ENCODE measurements at regions not wholly inside any gene's neighbourhood (a gene's known extent, or its start where the extent isn't known, plus 50 kb on each side); places are given as distances from the start of the nearest gene placed in this dataset.
A peak's percentile ranks its signal among the peaks of the same experiment; 100 is the strongest.

- TF ChIP-seq RFX5 (IDR thresholded peaks at IDR 0.05; ENCODE audit: low read length) = no peak
- peak; percentile 89 for TF ChIP-seq ZBTB33 (IDR thresholded peaks at IDR 0.05; ENCODE audit: borderline replicate concordance, low read depth)
- peak; percentile 97 for TF ChIP-seq TEAD4 (IDR thresholded peaks at IDR 0.05; ENCODE audit: borderline replicate concordance, insufficient read depth)
- peak; percentile 86; the same call in 1 of the 2 replicates for TF ChIP-seq FOXM1 (IDR thresholded peaks at IDR 0.05; ENCODE audit: low read depth)
- no peak for TF ChIP-seq IRF3 (IDR thresholded peaks at IDR 0.05; ENCODE audit: low read depth, low read length)
- no peak for TF ChIP-seq EZH2phosphoT487 (IDR thresholded peaks at IDR 0.05; ENCODE audit: borderline replicate concordance, low read depth)
- no peak for TF ChIP-seq TAF1 (IDR thresholded peaks at IDR 0.05; ENCODE audit: borderline replicate concordance, low read depth, low read length)
- no peak for TF ChIP-seq USF1 (IDR thresholded peaks at IDR 0.05; ENCODE audit: borderline replicate concordance, low read depth)
- TF ChIP-seq NFIC (IDR thresholded peaks at IDR 0.05; ENCODE audit: borderline replicate concordance) = peak; percentile 98
- TF ChIP-seq GATA2 (CRISPR knock-in tag; IDR thresholded peaks at IDR 0.05) = peak; percentile 97
- TF ChIP-seq MXI1 (IDR thresholded peaks at IDR 0.05; ENCODE audit: low read depth, low read length) = peak; percentile 50; the same call in 1 of the 2 replicates
- TF ChIP-seq SIN3A (IDR thresholded peaks at IDR 0.05; ENCODE audit: borderline replicate concordance, low read depth, low read length) = no peak; the same call in 1 of the 2 replicates
- TF ChIP-seq POLR2AphosphoS5 (IDR thresholded peaks at IDR 0.05; ENCODE audit: low read depth, low read length) = peak; percentile 95
- TF ChIP-seq TCF12 (IDR thresholded peaks at IDR 0.05) = peak; percentile 98
- peak; percentile 85; the same call in 1 of the 2 replicates for TF ChIP-seq RXRA (IDR thresholded peaks at IDR 0.05; ENCODE audit: borderline replicate concordance, low read depth)
- TF ChIP-seq PBX3 (IDR thresholded peaks at IDR 0.05) = peak; percentile 98
- no peak for TF ChIP-seq USF2 (IDR thresholded peaks at IDR 0.05; ENCODE audit: borderline replicate concordance, low read depth, low read length)
- TF ChIP-seq FOSL2 (IDR thresholded peaks at IDR 0.05; ENCODE audit: borderline replicate concordance, low read depth) = peak; percentile 88
- TF ChIP-seq EP300 (IDR thresholded peaks at IDR 0.05; ENCODE audit: borderline replicate concordance in 1 of 2, low read depth in 1 of 2, low read length in 1 of 2) = peak; percentile 93 to 97
- no peak for TF ChIP-seq CHD2 (IDR thresholded peaks at IDR 0.05; ENCODE audit: low read length, partially characterized antibody)
- TF ChIP-seq SMC3 (IDR thresholded peaks at IDR 0.05; ENCODE audit: low read depth, low read length) = no peak
- TF ChIP-seq MAX (IDR thresholded peaks at IDR 0.05; ENCODE audit: low read depth) = 0 out of 2 replicates have a peak, but pooled peaks have one; percentile 51
- peak; percentile 17; the same call in 1 of the 2 replicates for TF ChIP-seq RAD21 (IDR thresholded peaks at IDR 0.05; ENCODE audit: low read length)
- no peak for TF ChIP-seq YY1 (IDR thresholded peaks at IDR 0.05; ENCODE audit: low read depth)
- TF ChIP-seq MEF2A (IDR thresholded peaks at IDR 0.05; ENCODE audit: borderline replicate concordance, low read depth) = peak; percentile 79
- peak; percentile 66 for TF ChIP-seq FOXJ3 (CRISPR knock-in tag; IDR thresholded peaks at IDR 0.05)
These were observed 177.5 kb downstream of the DACT1 start (continued) for GRCh38 chr14:58815161-58815701.
